CD4-positive, alpha-beta memory T cell (primary cell): ENCODE measurements at regions not wholly inside any gene's neighbourhood (a gene's known extent, or its start where the extent isn't known, plus 50 kb on each side); places are given as distances from the start of the nearest gene placed in this dataset.
A peak's percentile ranks its signal among the peaks of the same experiment; 100 is the strongest.

Source experiments
- CTCF ChIA-PET: fragments of 350-600 bp; sonication (Branson Sonifier 250); formaldehyde crosslinking; loops from one replicate; lab custom pipeline; 2021; ENCODE audit warnings: inconsistent platforms; ENCODE audit not compliant: partially characterized antibody; lab: Charles Lee
- POLR2A ChIA-PET: fragments of 350-600 bp; sonication (Branson Sonifier 250); formaldehyde crosslinking; loops from one replicate; lab custom pipeline; 2021; ENCODE audit not compliant: partially characterized antibody; lab: Charles Lee
- DNase-seq, 5 donors: peaks; one replicate each; pipeline versions ENCODE4 v3.0.0 to v3.0.0-alpha.2; 2020 to 2022; ENCODE audit warnings: mixed read lengths in 1 of 5
- H3K27ac ChIP-seq: one replicate; pipeline ENCODE4 v1.7.0; 2013; ENCODE audit warnings: low read depth, low read length
- H3K27me3 ChIP-seq: 2 replicates; pipeline ENCODE4 v1.7.0; 2013; ENCODE audit warnings: mild to moderate bottlenecking, low read length, moderate library complexity; ENCODE audit not compliant: insufficient read depth
- H3K36me3 ChIP-seq: 2 replicates; pipeline ENCODE4 v1.7.0; 2013; ENCODE audit warnings: mild to moderate bottlenecking, low read length, moderate library complexity; ENCODE audit not compliant: insufficient read depth
- H3K4me1 ChIP-seq: 2 replicates; pipeline ENCODE4 v1.7.0; 2013; ENCODE audit warnings: mild to moderate bottlenecking, low read length, moderate library complexity; ENCODE audit not compliant: insufficient read depth
- H3K4me3 ChIP-seq, 2 donors: one replicate each; pipeline ENCODE4 v1.7.0; 2013; ENCODE audit warnings: low read length in 2 of 2, mild to moderate bottlenecking in 1 of 2
- H3K9me3 ChIP-seq, 2 donors: one replicate each; pipeline ENCODE4 v1.7.0; 2013; ENCODE audit warnings: low read length in 2 of 2, control low read depth in 1 of 2; ENCODE audit not compliant: control insufficient read depth in 1 of 2
- H3K27ac Mint-ChIP-seq, 7 donors: one replicate each; pipeline ENCODE4 v1.8.0; 2020 to 2021; ENCODE audit warnings: mixed read lengths in 7 of 7, mild to moderate bottlenecking in 6 of 7, inconsistent platforms in 3 of 7, moderate library complexity in 3 of 7
- H3K27me3 Mint-ChIP-seq, 2 donors: one replicate each; pipeline ENCODE4 v1.8.0; 2020 to 2021; ENCODE audit warnings: mixed read lengths in 2 of 2
- H3K36me3 Mint-ChIP-seq, 2 donors: one replicate each; pipeline ENCODE4 v1.8.0; 2020 to 2021; ENCODE audit warnings: mixed read lengths in 2 of 2, inconsistent platforms in 1 of 2, mild to moderate bottlenecking in 1 of 2
- H3K4me1 Mint-ChIP-seq, 4 donors: one replicate each; pipeline ENCODE4 v1.8.0; 2020 to 2021; ENCODE audit warnings: mixed read lengths in 4 of 4, mild to moderate bottlenecking in 1 of 4
- H3K4me3 Mint-ChIP-seq, 8 donors: one replicate each; pipeline ENCODE4 v1.8.0; 2020 to 2021; ENCODE audit warnings: mixed read lengths in 8 of 8, mild to moderate bottlenecking in 7 of 8, moderate library complexity in 6 of 8, inconsistent platforms in 3 of 8
- H3K9me3 Mint-ChIP-seq, 8 donors: one replicate each; pipeline ENCODE4 v1.8.0; 2020 to 2021; ENCODE audit warnings: mixed read lengths in 8 of 8, mild to moderate bottlenecking in 5 of 8, inconsistent platforms in 3 of 8, moderate library complexity in 1 of 8
- intact Hi-C: fragments of 100-400 bp; cut with micrococcal nuclease; formaldehyde crosslinking; loops from one replicate; pipeline ENCODE4 v1.15.1; 2023

GRCh38 chr1:36602184-36602583 is 119.5 kb upstream of the CSF3R start:
- Mint-ChIP-seq H3K4me1 (peaks cover 12 to 24% (median 20%) of the 10 kb centered on the region in 4 donors), H3K9me3 (peaks cover 0 to 3% (median 0%) of the 10 kb centered on the region in 8 donors), H3K27me3 (peaks cover 6 to 9% of the 10 kb centered on the region in 2 donors), H3K27ac (no peak overlapping the region), H3K36me3 (no peaks in the 10 kb centered on the region), H3K4me3 (no peak overlapping the region)
- ChIA-PET CTCF (no interaction called here), POLR2A (no interaction called here)
- no peaks in the 10 kb centered on the region for H3K27me3 ChIP-seq
- H3K27ac ChIP-seq: no peak overlapping the region
- intact Hi-C loops: no loop called here
- no peak for DNase-seq
- H3K4me1 ChIP-seq: peaks cover 22% of the 10 kb centered on the region
- H3K9me3 ChIP-seq: no peaks in the 10 kb centered on the region
- H3K4me3 ChIP-seq: no peak overlapping the region
- no peaks in the 10 kb centered on the region for H3K36me3 ChIP-seq

- intact Hi-C loops: no loop called here
- Mint-ChIP-seq H3K36me3 (no peaks in the 10 kb centered on the region), H3K27me3 (peaks cover 12 to 16% of the 10 kb centered on the region in 2 donors), H3K4me3 (no peak overlapping the region), H3K27ac (no peak overlapping the region), H3K9me3 (peaks cover 0 to 3% (median 0%) of the 10 kb centered on the region in 8 donors), H3K4me1 (peaks cover 0 to under 1% (median 0%) of the 10 kb centered on the region in 4 donors)
- H3K9me3 ChIP-seq: no peaks in the 10 kb centered on the region
- H3K4me1 ChIP-seq: no peaks in the 10 kb centered on the region
- H3K4me3 ChIP-seq: no peak overlapping the region
- H3K27me3 ChIP-seq: no peaks in the 10 kb centered on the region
- no peaks in the 10 kb centered on the region for H3K36me3 ChIP-seq
- ChIA-PET CTCF (interaction anchor here (1.2 kb wide), 1 partner anchor 15 kb away, joined by 3 read pairs; no protein-coding TSS in a partner anchor), POLR2A (no interaction called here)
- no peak for DNase-seq
- no peak overlapping the region for H3K27ac ChIP-seq
Measured at GRCh38 chr1:36599828-36600227, 117.1 kb upstream of the CSF3R start.

GRCh38 chr1:36597514-36597913 is 114.8 kb upstream of the CSF3R start:
- Mint-ChIP-seq H3K4me1 (no peaks in the 10 kb centered on the region), H3K9me3 (peaks cover 0 to 2% (median 0%) of the 10 kb centered on the region in 8 donors), H3K27ac (no peak overlapping the region), H3K36me3 (no peaks in the 10 kb centered on the region), H3K4me3 (no peak overlapping the region), H3K27me3 (peaks cover 12 to 15% of the 10 kb centered on the region in 2 donors)
- Histone ChIP-seq H3K4me1 (no peaks in the 10 kb centered on the region), H3K36me3 (no peaks in the 10 kb centered on the region), H3K27me3 (no peaks in the 10 kb centered on the region), H3K9me3 (no peaks in the 10 kb centered on the region), H3K4me3 (no peak overlapping the region), H3K27ac (no peak overlapping the region)
- ChIA-PET CTCF (interaction anchor here (0.9 kb wide), 1 partner anchor 81 kb away, joined by 3 read pairs; no protein-coding TSS in a partner anchor), POLR2A (no interaction called here)
- DNase-seq: no peak
- intact Hi-C loops: no loop called here

GRCh38 chr1:36595921-36596320 is 113.2 kb upstream of the CSF3R start:
- Mint-ChIP-seq H3K4me3 (no peak overlapping the region), H3K27ac (no peak overlapping the region), H3K4me1 (peaks cover 0 to 2% (median under 1%) of the 10 kb centered on the region in 4 donors), H3K9me3 (peaks cover 0 to 2% (median 0%) of the 10 kb centered on the region in 8 donors), H3K36me3 (no peaks in the 10 kb centered on the region), H3K27me3 (peaks cover 15 to 26% of the 10 kb centered on the region in 2 donors)
- Histone ChIP-seq H3K27ac (no peak overlapping the region), H3K4me1 (no peaks in the 10 kb centered on the region), H3K36me3 (no peaks in the 10 kb centered on the region), H3K9me3 (no peaks in the 10 kb centered on the region), H3K27me3 (no peaks in the 10 kb centered on the region), H3K4me3 (no peak overlapping the region)
- DNase-seq: no peak
- ChIA-PET CTCF (no interaction called here), POLR2A (no interaction called here)
- intact Hi-C loops: no loop called here

GRCh38 chr1:36595349-36595748 is 112.6 kb upstream of the CSF3R start:
- no peak overlapping the region for H3K27ac ChIP-seq

DNA sequence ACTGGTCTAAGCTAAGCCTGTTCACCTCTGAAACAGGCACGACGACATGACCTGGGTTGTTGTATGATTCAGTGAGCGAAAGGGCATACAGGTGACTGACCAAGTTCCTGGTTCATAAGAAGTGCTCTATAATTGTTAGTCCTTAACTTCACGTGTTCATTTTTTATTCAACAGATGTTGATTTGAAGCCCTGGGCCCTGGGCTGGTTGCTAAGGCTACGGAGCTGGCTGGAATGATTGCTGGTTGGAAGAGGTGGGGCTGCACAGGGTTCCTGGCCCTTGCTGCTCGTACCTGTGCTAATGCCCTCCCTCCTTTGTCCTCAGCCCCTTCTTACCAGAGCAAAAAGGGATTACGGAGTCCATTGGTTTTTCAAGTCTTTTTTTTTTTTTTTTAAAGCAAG is 111.3 kb upstream of the CSF3R start:
- peaks cover 0 to 5% (median 2%) of the 10 kb centered on the region in 4 donors for H3K4me1 Mint-ChIP-seq
- Histone ChIP-seq H3K4me3 (no peak overlapping the region), H3K36me3 (no peaks in the 10 kb centered on the region), H3K27me3 (no peaks in the 10 kb centered on the region), H3K9me3 (no peaks in the 10 kb centered on the region), H3K4me1 (no peaks in the 10 kb centered on the region), H3K27ac (no peak overlapping the region)
- DNase-seq: no peak
- H3K9me3 Mint-ChIP-seq: peaks cover 0 to 2% (median 0%) of the 10 kb centered on the region in 8 donors
- ChIA-PET CTCF (interaction anchor here (0.8 to 1.4 kb wide), 3 partner anchors 9 to 17 kb away, joined by 3 to 5 read pairs (median 4); no protein-coding TSS in a partner anchor), POLR2A (no interaction called here)
- no peak overlapping the region for H3K27ac Mint-ChIP-seq
- H3K36me3 Mint-ChIP-seq: no peaks in the 10 kb centered on the region
- intact Hi-C loops: no loop called here
- no peak overlapping the region for H3K4me3 Mint-ChIP-seq
- H3K27me3 Mint-ChIP-seq: peaks cover 20 to 34% of the 10 kb centered on the region in 2 donors

More at GRCh38 chr1:36595349-36595748, 112.6 kb upstream of the CSF3R start:
- Mint-ChIP-seq H3K27me3 (peaks cover 19 to 27% of the 10 kb centered on the region in 2 donors), H3K4me3 (no peak overlapping the region), H3K4me1 (peaks cover 0 to 5% (median 2%) of the 10 kb centered on the region in 4 donors), H3K27ac (no peak overlapping the region), H3K9me3 (peaks cover 0 to 2% (median 0%) of the 10 kb centered on the region in 8 donors), H3K36me3 (no peaks in the 10 kb centered on the region)
- Histone ChIP-seq H3K27me3 (no peaks in the 10 kb centered on the region), H3K36me3 (no peaks in the 10 kb centered on the region), H3K4me3 (no peak overlapping the region), H3K4me1 (no peaks in the 10 kb centered on the region), H3K9me3 (no peaks in the 10 kb centered on the region)
- POLR2A ChIA-PET: no interaction called here
- intact Hi-C loops: no loop called here
- CTCF ChIA-PET: no interaction called here
- DNase-seq: no peak

- DNase-seq: no peak
- Histone ChIP-seq H3K4me3 (no peak overlapping the region), H3K27me3 (peaks cover 6% of the 10 kb centered on the region), H3K36me3 (no peaks in the 10 kb centered on the region), H3K27ac (no peak overlapping the region), H3K4me1 (no peaks in the 10 kb centered on the region), H3K9me3 (no peaks in the 10 kb centered on the region)
- Mint-ChIP-seq H3K27me3 (peaks cover 29 to 46% of the 10 kb centered on the region in 2 donors), H3K36me3 (no peaks in the 10 kb centered on the region), H3K9me3 (no peaks in the 10 kb centered on the region), H3K27ac (no peak overlapping the region), H3K4me1 (peaks cover 0 to 5% (median 2%) of the 10 kb centered on the region in 4 donors), H3K4me3 (peak overlapping the region in 1 of 8 donors; percentile 26)
- intact Hi-C loops: no loop called here
- ChIA-PET POLR2A (no interaction called here), CTCF (interaction anchor here (2.4 kb wide), 1 partner anchor 15 kb away, joined by 9 read pairs; no protein-coding TSS in a partner anchor)
Measured at GRCh38 chr1:36591278-36591677, 108.6 kb upstream of the CSF3R start.
